ENCODE measurements at regions not wholly inside any gene's neighbourhood (a gene's known extent, or its start where the extent isn't known, plus 50 kb on each side); places are given as distances from the start of the nearest gene placed in this dataset.

DNA sequence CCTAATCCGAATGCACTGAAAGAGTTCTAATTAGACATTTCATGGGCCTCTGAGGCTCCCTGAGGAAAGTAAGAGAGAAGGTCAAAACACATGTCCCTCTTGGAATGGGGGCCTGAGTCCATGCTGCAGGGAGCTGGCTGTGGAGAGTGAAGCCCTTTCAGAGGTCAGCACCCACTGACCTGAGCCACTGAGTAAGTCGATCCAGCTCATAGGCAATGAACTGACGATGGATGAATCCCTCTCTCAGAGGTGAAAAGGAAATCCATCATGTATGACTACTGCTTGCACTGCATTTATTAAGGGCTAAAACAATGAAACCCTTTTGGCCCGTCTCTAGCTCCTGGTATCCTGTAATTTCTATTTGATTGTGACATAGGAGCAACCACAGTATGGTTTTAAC lies 288.9 kb upstream of the VLDLR start:
- Histone ChIP-seq H3K9me3 (no peaks in the 10 kb centered on the region), H3K4me1 (no peaks in the 10 kb centered on the region), H3K27ac (no peak overlapping the region), H3K9ac (ENCODE audit: low read depth in 2 of 2, low read length in 2 of 2) (no peak overlapping the region), H3K27me3 (no peaks in the 10 kb centered on the region), H3K36me3 (no peaks in the 10 kb centered on the region), H3K4me3 (no peak overlapping the region)
- no peak for DNase-seq
- intact Hi-C loops (cut with DNase I) = no loop called here
- TF ChIP-seq, protein P1, sequence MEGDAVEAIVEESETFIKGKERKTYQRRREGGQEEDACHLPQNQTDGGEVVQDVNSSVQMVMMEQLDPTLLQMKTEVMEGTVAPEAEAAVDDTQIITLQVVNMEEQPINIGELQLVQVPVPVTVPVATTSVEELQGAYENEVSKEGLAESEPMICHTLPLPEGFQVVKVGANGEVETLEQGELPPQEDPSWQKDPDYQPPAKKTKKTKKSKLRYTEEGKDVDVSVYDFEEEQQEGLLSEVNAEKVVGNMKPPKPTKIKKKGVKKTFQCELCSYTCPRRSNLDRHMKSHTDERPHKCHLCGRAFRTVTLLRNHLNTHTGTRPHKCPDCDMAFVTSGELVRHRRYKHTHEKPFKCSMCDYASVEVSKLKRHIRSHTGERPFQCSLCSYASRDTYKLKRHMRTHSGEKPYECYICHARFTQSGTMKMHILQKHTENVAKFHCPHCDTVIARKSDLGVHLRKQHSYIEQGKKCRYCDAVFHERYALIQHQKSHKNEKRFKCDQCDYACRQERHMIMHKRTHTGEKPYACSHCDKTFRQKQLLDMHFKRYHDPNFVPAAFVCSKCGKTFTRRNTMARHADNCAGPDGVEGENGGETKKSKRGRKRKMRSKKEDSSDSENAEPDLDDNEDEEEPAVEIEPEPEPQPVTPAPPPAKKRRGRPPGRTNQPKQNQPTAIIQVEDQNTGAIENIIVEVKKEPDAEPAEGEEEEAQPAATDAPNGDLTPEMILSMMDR (IDR thresholded peaks at IDR 0.05) = no peak

DNA sequence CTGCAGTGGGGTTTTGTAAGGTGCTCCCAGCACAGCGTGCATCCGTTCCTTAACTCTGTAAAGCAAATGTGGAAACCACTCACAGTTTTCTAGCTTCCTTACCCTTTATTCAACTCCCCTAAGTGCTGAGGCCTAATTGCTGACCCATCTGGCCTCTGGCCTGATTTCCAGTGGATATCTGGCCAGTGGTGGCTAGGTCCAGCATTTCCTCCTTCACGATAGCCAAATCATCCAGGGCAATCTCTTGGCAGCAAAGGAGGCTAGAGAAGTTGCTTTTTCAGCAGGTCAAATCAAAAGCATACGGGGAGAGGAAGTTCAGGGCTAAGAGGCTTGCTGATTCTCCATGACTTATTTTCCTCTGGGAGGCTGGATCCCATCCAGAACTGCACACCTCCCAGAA lies 286.3 kb upstream of the VLDLR start:
- DNase-seq = no peak
- Histone ChIP-seq H3K36me3 (no peaks in the 10 kb centered on the region), H3K27ac (no peak overlapping the region), H3K27me3 (no peaks in the 10 kb centered on the region), H3K4me3 (no peak overlapping the region), H3K9me3 (no peaks in the 10 kb centered on the region), H3K9ac (ENCODE audit: low read depth in 2 of 2, low read length in 2 of 2) (no peak overlapping the region), H3K4me1 (no peaks in the 10 kb centered on the region)
- TF ChIP-seq, protein P1 (IDR thresholded peaks at IDR 0.05) = no peak
- intact Hi-C loops (cut with DNase I) = no loop called here

DNA sequence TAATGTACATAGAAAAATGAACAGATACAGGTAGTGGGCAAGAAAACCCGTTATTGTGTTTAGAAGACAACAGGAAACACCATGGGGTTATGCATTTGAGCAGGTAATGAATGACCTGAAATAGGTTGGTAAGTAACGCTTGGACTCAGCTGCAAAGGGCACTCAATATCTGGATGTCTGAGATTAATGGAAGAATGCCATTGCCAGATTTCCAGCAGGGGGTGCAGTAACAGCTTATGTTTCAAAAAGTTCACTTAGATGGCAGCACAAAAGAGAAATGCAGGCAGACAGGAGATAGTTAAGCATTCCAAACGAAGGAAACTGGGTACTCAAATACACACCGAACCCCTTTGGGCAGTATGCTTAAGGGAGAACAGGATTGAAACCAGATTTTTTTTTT lies 285.5 kb upstream of the VLDLR start:
- intact Hi-C loops (cut with DNase I) = no loop called here
- Histone ChIP-seq H3K9ac (ENCODE audit: low read depth in 2 of 2, low read length in 2 of 2) (no peak overlapping the region), H3K4me3 (no peak overlapping the region), H3K4me1 (no peaks in the 10 kb centered on the region), H3K27ac (no peak overlapping the region), H3K27me3 (no peaks in the 10 kb centered on the region), H3K9me3 (no peaks in the 10 kb centered on the region), H3K36me3 (no peaks in the 10 kb centered on the region)
- DNase-seq = no peak
- TF ChIP-seq, protein P1 (IDR thresholded peaks at IDR 0.05) = no peak

DNA sequence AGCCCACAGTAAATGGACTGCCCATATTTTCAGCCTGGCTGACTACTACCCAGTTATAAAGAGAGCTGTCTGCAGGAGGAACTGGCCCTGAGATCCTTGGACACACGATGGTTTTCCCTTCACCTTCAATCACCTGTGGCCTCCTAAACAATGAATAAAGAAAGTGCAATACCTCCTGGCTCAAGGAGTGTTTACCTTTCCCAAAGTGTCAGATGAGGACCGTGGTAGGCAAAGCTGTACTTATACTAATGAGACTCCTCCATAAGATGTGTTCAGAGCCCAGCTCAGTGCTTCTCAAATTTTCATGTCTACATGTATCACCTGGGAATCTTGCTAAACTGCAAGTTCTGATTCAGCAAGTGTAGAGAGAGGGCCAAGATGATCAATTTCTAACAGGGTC lies 284.5 kb upstream of the VLDLR start:
- no peak overlapping the region for H3K27ac ChIP-seq
- no peak overlapping the region for H3K9ac ChIP-seq (ENCODE audit: low read depth in 2 of 2, low read length in 2 of 2)
- intact Hi-C loops (cut with DNase I) = no loop called here
- no peaks in the 10 kb centered on the region for H3K9me3 ChIP-seq
- DNase-seq = no peak
- TF ChIP-seq, protein P1 (IDR thresholded peaks at IDR 0.05) = no peak
- no peaks in the 10 kb centered on the region for H3K4me1 ChIP-seq
- H3K27me3 ChIP-seq = no peaks in the 10 kb centered on the region
- no peak overlapping the region for H3K4me3 ChIP-seq
- no peaks in the 10 kb centered on the region for H3K36me3 ChIP-seq

DNA sequence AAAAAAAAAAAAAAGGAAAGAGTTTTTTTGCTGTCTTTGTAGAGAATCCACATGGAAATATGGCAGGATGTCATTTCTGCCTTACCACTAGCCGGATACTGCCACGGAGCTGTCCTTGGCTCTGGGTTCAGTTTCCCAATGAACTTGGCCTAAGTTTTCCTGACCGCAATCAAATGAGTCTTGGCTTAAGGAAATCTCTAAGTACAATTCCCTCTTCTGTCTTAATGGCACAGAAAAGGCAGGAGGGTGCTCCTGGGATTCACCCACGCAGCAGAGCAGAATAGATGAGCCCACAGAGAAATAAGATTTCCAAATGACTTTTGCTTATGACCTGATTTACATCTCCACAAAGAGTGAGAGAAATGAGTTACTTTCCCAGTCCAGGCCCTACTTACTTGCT lies 284.0 kb upstream of the VLDLR start:
- H3K4me3 ChIP-seq = no peak overlapping the region
- TF ChIP-seq, protein P1 (IDR thresholded peaks at IDR 0.05) = no peak
- DNase-seq = no peak
- H3K27me3 ChIP-seq = no peaks in the 10 kb centered on the region
- H3K9me3 ChIP-seq = no peaks in the 10 kb centered on the region
- no peaks in the 10 kb centered on the region for H3K36me3 ChIP-seq
- no peak overlapping the region for H3K9ac ChIP-seq (ENCODE audit: low read depth in 2 of 2, low read length in 2 of 2)
- H3K4me1 ChIP-seq = no peaks in the 10 kb centered on the region
- intact Hi-C loops (cut with DNase I) = no loop called here
- no peak overlapping the region for H3K27ac ChIP-seq

Measured in colonic mucosa (tissue), 4 donors.